Thyroid gland (tissue), 4 donors: ENCODE measurements at regions not wholly inside any gene's neighbourhood (a gene's known extent, or its start where the extent isn't known, plus 50 kb on each side); places are given as distances from the start of the nearest gene placed in this dataset.

Experiments
- DNase-seq, 2 donors: peaks; one replicate each; pipeline ENCODE4 v3.0.0-alpha.2; 2019
- H3K27ac ChIP-seq, 3 donors: fragments of 200-600 bp; sonication (generic); 1 replicate in 2 of 3; 2 replicates in 1 of 3; pipeline ENCODE4 v1.5.1; 2016 to 2019; ENCODE audit warnings: mild to moderate bottlenecking in 1 of 3, moderate library complexity in 1 of 3
- H3K27me3 ChIP-seq: fragments of 200-600 bp; sonication (generic); one replicate; pipeline ENCODE4 v1.5.1; 2019
- H3K36me3 ChIP-seq, 2 donors: fragments of 200-600 bp; sonication (generic); one replicate each; pipeline ENCODE4 v1.5.1; 2016 to 2019
- H3K4me1 ChIP-seq, 2 donors: fragments of 200-600 bp; sonication (generic); one replicate each; pipeline ENCODE4 v1.5.1; 2017 to 2019
- H3K4me3 ChIP-seq, 3 donors: fragments of 200-600 bp; sonication (generic); replicated peaks in 1 of 3; 1 replicate in 2 of 3; 2 replicates in 1 of 3; pipeline ENCODE4 v1.5.1; 2016; ENCODE audit warnings: mild to moderate bottlenecking in 1 of 3
- H3K9me3 ChIP-seq: fragments of 200-600 bp; sonication (generic); one replicate; pipeline ENCODE4 v1.5.1; 2017
- CTCF ChIP-seq, 6 experiments: fragments of 200-600 bp in 3 of 6; fragments of 450-650 bp in 3 of 6; sonication (generic) in 3 of 6; IDR thresholded peaks; one replicate each; pipeline ENCODE4 v1.5.1; 2016 to 2019; ENCODE audit warnings: antibody characterized with exemption in 6 of 6, mild to moderate bottlenecking in 2 of 6, inconsistent platforms in 1 of 6, moderate library complexity in 1 of 6
- POLR2A ChIP-seq, 2 donors: fragments of 450-650 bp; IDR thresholded peaks; one replicate each; pipeline ENCODE4 v1.6.1; 2017; ENCODE audit warnings: antibody characterized with exemption in 2 of 2, mild to moderate bottlenecking in 2 of 2, moderate library complexity in 1 of 2
- WGBS, 2 donors: methylation state at CpG; one replicate each; pipeline ENCODE4 v1.1.5; 2017; 5-methylcytosine and 5-hydroxymethylcytosine counted together
- intact Hi-C: fragments of 100-400 bp; cut with DNase I; formaldehyde crosslinking; loops from one replicate; pipeline ENCODE4 v1.15.1; 2023

- 97 to 98% methylated on average over 4 of the region's 4 CpGs for WGBS, 2 donors
- peaks cover 10 to 11% of the 10 kb centered on the region in 2 donors for H3K4me1 ChIP-seq
- no peak overlapping the region for H3K4me3 ChIP-seq
- no peak for DNase-seq
- TF ChIP-seq CTCF (IDR thresholded peaks at IDR 0.05) = no peak
- H3K36me3 ChIP-seq = no peaks in the 10 kb centered on the region
- intact Hi-C loops = no loop called here
- no peaks in the 10 kb centered on the region for H3K27me3 ChIP-seq
- H3K27ac ChIP-seq = no peak overlapping the region
- H3K9me3 ChIP-seq = no peaks in the 10 kb centered on the region
These were observed 131.1 kb downstream of the GLUL start for GRCh38 chr1:182260516-182260915.

DNA sequence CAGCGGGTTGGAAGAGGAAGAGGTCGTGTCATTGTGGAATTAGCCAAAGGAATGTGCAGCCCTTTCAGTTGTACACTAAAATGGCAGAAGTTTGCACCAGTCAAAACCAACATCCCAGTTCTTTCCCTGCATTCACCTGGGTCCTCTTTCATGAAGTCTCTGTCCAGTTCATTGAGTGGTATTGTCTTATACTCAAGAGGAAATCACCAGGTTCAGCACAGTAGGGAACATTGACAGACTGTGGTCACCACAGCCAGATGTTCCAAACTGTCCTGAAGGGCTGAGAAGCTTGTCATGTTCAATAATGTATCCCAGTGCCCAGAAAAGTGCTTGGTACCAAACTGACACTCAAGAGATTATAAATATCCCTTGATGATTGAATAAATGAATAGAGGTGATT lies 131.6 kb downstream of the GLUL start:
- no peak for DNase-seq
- Histone ChIP-seq H3K36me3 (no peaks in the 10 kb centered on the region), H3K27ac (peak overlapping the region in 1 of 3 donors; percentile 44), H3K27me3 (no peaks in the 10 kb centered on the region), H3K4me3 (no peak overlapping the region), H3K4me1 (peaks cover 10 to 11% of the 10 kb centered on the region in 2 donors), H3K9me3 (no peaks in the 10 kb centered on the region)
- TF ChIP-seq POLR2A (IDR thresholded peaks at IDR 0.05) (no peak), CTCF (IDR thresholded peaks at IDR 0.05) (no peak)
- intact Hi-C loops = no loop called here
- 77 to 81% methylated on average over 2 of the region's 2 CpGs for WGBS, 2 donors

DNA sequence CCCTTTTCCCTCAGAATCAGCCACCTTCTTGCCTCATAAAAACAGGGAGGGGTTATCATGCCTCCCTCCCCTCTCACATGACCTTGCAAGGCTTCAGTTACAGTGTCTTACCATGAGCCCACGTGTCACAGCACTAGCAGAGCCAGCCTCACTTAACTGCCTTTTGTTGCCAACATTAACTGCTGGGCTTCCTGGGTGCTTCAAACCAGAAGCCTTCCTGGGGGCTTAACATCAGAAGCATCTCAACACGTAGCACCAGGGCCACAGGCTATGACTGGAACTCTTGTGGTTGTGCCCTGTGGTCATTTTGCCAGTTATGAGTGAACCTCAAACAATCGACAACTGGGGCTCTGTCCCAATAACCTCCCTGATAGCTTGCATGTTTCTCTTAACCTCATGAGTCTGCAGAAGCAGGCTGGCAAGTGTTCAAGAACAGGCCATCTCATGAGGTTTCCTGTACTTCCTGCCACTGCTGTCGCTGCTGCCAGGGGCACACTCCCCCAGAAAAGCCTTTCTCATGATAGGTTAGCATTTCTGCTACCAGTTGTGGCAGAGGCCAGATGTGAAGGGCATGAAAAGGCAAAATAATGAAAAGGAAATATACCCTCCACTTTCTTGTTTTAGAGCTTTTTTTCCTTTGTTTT lies 132.2 kb downstream of the GLUL start:
- 10 to 26% methylated on average over 4 of the region's 4 CpGs for WGBS, 2 donors
- no peaks in the 10 kb centered on the region for H3K9me3 ChIP-seq
- no peaks in the 10 kb centered on the region for H3K36me3 ChIP-seq
- TF ChIP-seq POLR2A (IDR thresholded peaks at IDR 0.05) = no peak
- no peak for TF ChIP-seq CTCF (IDR thresholded peaks at IDR 0.05)
- peak overlapping the region in 1 of 3 donors; percentile 44 for H3K27ac ChIP-seq
- H3K4me3 ChIP-seq = no peak overlapping the region
- intact Hi-C loops = no loop called here
- no peaks in the 10 kb centered on the region for H3K27me3 ChIP-seq
- peak; percentile 69 to 73 for DNase-seq
- H3K4me1 ChIP-seq = peaks cover 10 to 11% of the 10 kb centered on the region in 2 donors

- Histone ChIP-seq H3K4me1 (peaks cover 10 to 11% of the 10 kb centered on the region in 2 donors), H3K9me3 (no peaks in the 10 kb centered on the region), H3K36me3 (no peaks in the 10 kb centered on the region), H3K4me3 (no peak overlapping the region), H3K27me3 (no peaks in the 10 kb centered on the region), H3K27ac (no peak overlapping the region)
- no peak for TF ChIP-seq POLR2A (IDR thresholded peaks at IDR 0.05)
- no peak for TF ChIP-seq CTCF (IDR thresholded peaks at IDR 0.05)
- intact Hi-C loops = no loop called here
- WGBS, 2 donors = 68 to 96% methylated on average over 1 to 2 of the region's 2 CpGs
- no peak for DNase-seq
These were observed 134.1 kb downstream of the GLUL start for GRCh38 chr1:182257369-182258063.

DNA sequence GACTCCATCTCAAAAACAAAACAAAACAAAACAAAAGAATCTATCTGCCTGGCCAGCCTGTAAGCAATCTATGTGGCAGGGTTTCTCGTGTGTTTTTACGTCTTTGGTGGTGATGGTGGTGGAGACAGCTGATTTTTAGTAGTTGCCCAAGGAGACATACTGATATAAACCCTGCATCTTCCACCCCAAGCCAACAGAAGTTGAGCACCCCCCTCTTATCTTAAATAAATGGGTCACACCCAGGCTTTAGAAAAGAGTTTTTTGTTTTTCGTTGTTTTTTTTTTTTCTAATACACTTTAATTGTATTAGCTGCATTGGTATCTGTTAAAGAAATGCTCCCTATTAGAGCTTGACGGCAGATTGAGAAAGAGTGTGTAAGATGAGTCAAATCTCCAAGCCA lies 134.7 kb downstream of the GLUL start:
- no peak overlapping the region for H3K27ac ChIP-seq
- intact Hi-C loops = no loop called here
- H3K36me3 ChIP-seq = no peaks in the 10 kb centered on the region
- H3K27me3 ChIP-seq = no peaks in the 10 kb centered on the region
- no peak for DNase-seq
- no peak overlapping the region for H3K4me3 ChIP-seq
- no peaks in the 10 kb centered on the region for H3K9me3 ChIP-seq
- H3K4me1 ChIP-seq = peaks cover 10 to 11% of the 10 kb centered on the region in 2 donors
- 94 to 95% methylated on average over 4 of the region's 4 CpGs for whole genome bisulfite sequencing, 2 donors
- TF ChIP-seq CTCF (IDR thresholded peaks at IDR 0.05) (no peak), POLR2A (IDR thresholded peaks at IDR 0.05) (no peak)
